Glutamatergic neuron (in vitro differentiated cells): ENCODE measurements at regions not wholly inside any gene's neighbourhood (a gene's known extent, or its start where the extent isn't known, plus 50 kb on each side); places are given as distances from the start of the nearest gene placed in this dataset.

ENCODE experiments used
- DNase-seq: peaks from one replicate; pipeline ENCODE4 v3.0.0; 2022
- H3K27ac Mint-ChIP-seq: one replicate; pipeline ENCODE4 v1.8.0; 2020; ENCODE audit warnings: mild to moderate bottlenecking, mixed read lengths, inconsistent platforms; ENCODE audit not compliant: unreplicated experiment
- H3K27me3 Mint-ChIP-seq: one replicate; pipeline ENCODE4 v1.8.0; 2020; ENCODE audit warnings: mild to moderate bottlenecking, moderate library complexity, mixed read lengths, inconsistent platforms; ENCODE audit not compliant: unreplicated experiment
- H3K36me3 Mint-ChIP-seq: one replicate; pipeline ENCODE4 v1.8.0; 2020; ENCODE audit warnings: mild to moderate bottlenecking, mixed read lengths, inconsistent platforms; ENCODE audit not compliant: unreplicated experiment
- H3K4me1 Mint-ChIP-seq: one replicate; pipeline ENCODE4 v1.8.0; 2020; ENCODE audit warnings: mild to moderate bottlenecking, low read depth, mixed read lengths, inconsistent platforms; ENCODE audit not compliant: unreplicated experiment
- H3K4me3 Mint-ChIP-seq: one replicate; pipeline ENCODE4 v1.8.0; 2020; ENCODE audit warnings: mild to moderate bottlenecking, mixed read lengths, inconsistent platforms; ENCODE audit not compliant: unreplicated experiment
- H3K9me3 Mint-ChIP-seq: one replicate; pipeline ENCODE4 v1.8.0; 2020; ENCODE audit warnings: mild to moderate bottlenecking, moderate library complexity, mixed read lengths, inconsistent platforms; ENCODE audit not compliant: unreplicated experiment
- TF ChIP-seq, protein P1 (sequence below): fragments of 200-600 bp; sonication (generic); IDR thresholded peaks from one replicate; pipeline ENCODE4 v1.5.0; 2021; ENCODE audit not compliant: partially characterized antibody, unreplicated experiment

DNA sequence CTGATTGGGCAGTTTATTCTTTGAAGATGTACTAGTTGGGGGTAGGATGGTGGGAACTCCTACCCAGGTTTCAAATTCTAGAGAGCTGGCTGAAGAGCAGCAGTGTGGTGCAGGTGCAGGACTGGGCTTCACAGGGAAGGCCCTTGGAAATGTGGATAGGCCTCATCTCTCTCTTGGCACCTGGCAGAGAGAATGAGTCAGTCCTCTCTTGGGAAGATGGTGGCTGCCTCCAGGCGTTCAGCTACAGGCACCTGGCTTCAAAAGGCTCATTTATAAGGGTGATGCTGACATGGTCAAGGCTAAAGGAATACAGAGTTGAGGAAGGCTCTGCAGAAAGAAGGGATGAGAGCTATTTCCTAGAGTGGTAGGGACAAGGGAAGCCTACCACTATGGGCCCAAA, 179.7 kb upstream of the VASH1 start:
- no peak overlapping the region for H3K4me3 Mint-ChIP-seq
- no peaks in the 10 kb centered on the region for H3K4me1 Mint-ChIP-seq
- peaks cover 4% of the 10 kb centered on the region for H3K9me3 Mint-ChIP-seq
- TF ChIP-seq, protein P1, sequence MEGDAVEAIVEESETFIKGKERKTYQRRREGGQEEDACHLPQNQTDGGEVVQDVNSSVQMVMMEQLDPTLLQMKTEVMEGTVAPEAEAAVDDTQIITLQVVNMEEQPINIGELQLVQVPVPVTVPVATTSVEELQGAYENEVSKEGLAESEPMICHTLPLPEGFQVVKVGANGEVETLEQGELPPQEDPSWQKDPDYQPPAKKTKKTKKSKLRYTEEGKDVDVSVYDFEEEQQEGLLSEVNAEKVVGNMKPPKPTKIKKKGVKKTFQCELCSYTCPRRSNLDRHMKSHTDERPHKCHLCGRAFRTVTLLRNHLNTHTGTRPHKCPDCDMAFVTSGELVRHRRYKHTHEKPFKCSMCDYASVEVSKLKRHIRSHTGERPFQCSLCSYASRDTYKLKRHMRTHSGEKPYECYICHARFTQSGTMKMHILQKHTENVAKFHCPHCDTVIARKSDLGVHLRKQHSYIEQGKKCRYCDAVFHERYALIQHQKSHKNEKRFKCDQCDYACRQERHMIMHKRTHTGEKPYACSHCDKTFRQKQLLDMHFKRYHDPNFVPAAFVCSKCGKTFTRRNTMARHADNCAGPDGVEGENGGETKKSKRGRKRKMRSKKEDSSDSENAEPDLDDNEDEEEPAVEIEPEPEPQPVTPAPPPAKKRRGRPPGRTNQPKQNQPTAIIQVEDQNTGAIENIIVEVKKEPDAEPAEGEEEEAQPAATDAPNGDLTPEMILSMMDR: no peak
- H3K36me3 Mint-ChIP-seq: peaks cover 11% of the 10 kb centered on the region
- DNase-seq: no peak
- H3K27ac Mint-ChIP-seq: no peak overlapping the region
- H3K27me3 Mint-ChIP-seq: peaks cover 1% of the 10 kb centered on the region

DNA sequence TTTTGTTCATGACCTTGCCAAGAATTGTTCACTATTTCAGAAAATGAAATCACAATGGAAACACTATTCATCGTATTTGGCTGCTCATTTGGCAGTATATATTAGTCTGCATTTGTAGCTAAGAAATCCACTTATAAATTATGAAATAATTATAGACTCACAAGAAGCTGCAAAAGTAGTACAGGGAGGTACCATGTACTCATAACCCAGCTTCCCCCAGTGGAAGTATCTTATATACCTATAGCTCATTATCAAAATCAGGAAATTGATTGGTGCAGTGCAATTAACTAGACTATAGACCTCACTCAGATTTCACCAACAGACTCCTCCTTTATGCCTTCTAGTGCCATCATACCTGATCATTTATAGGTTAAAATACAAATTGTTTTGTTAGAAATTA, 178.8 kb upstream of the VASH1 start:
- no peak overlapping the region for H3K27ac Mint-ChIP-seq
- H3K9me3 Mint-ChIP-seq: peaks cover 2% of the 10 kb centered on the region
- H3K36me3 Mint-ChIP-seq: peaks cover 8% of the 10 kb centered on the region
- H3K4me3 Mint-ChIP-seq: no peak overlapping the region
- TF ChIP-seq, protein P1: no peak
- no peaks in the 10 kb centered on the region for H3K4me1 Mint-ChIP-seq
- DNase-seq: no peak
- peaks cover 1% of the 10 kb centered on the region for H3K27me3 Mint-ChIP-seq

DNA sequence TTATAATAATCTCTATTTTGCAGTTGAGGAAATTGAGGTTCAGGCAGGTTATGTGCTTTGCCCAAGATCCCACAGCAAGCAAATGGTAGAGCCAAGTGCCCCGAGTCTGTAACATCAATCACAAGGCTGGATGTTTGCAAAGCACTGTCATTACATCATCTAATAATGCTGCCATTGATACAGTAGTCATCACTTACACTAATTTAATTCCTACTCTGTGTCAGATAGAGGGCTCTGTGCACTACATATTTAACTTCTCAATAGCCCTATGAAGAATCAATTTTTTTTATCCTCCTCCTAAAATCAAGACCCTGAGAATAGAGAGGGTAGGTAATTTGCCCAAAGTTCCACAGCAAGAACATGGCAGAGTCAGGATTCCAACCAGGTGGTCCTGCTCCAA, 178.1 kb upstream of the VASH1 start:
- DNase-seq: no peak
- TF ChIP-seq, protein P1: no peak
- peaks cover 5% of the 10 kb centered on the region for H3K36me3 Mint-ChIP-seq
- H3K27me3 Mint-ChIP-seq: peaks cover 1% of the 10 kb centered on the region
- H3K9me3 Mint-ChIP-seq: peaks cover 2% of the 10 kb centered on the region
- H3K4me1 Mint-ChIP-seq: no peaks in the 10 kb centered on the region
- H3K4me3 Mint-ChIP-seq: no peak overlapping the region
- no peak overlapping the region for H3K27ac Mint-ChIP-seq

DNA sequence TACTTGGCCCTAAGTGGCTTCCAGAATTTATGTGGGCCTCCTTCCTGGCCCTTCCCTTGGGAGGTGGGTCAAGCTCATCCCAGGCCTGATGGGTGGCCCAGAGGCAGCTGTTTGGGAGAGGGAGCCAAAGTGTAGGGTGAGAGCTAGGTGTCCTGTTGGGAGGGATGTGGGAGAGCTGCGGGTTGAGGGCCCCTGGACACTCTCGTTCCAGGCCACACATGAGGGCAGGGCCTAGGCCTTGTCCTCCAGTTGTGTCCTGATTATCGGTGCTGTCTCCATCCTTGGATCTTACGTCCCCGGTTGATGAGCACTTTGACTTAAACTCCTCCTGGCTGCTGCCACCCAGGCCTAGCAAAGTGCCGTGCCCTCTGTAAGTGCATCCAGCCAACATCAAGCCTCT, 177.5 kb upstream of the VASH1 start:
- TF ChIP-seq, protein P1: no peak
- H3K4me1 Mint-ChIP-seq: no peaks in the 10 kb centered on the region

DNA sequence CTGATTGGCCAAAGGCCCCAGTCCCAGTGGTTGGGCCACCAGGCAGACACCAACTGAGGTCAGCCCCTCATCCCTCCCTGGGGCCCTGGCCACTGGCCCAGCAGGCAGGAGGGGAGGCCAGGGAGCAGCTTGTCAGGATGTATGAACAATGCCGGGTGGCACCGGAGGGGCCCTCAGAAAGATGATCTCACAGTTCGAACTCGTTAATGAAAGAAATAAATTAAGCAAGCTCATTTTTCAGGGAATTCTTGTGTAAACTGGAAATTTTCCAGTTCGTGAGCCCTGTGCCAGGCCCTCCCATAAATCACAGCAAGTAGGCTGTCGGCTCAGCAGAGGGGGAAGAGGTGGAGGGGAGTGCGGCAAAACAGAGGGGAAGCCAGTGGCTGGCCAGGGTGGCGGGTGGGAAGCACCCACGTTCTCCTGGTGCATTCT, 177.0 kb upstream of the VASH1 start:
- Mint-ChIP-seq H3K36me3 (peaks cover 5% of the 10 kb centered on the region), H3K9me3 (peaks cover 2% of the 10 kb centered on the region), H3K27ac (no peak overlapping the region), H3K4me1 (no peaks in the 10 kb centered on the region), H3K27me3 (peaks cover 1% of the 10 kb centered on the region), H3K4me3 (no peak overlapping the region)
- DNase-seq: no peak
- TF ChIP-seq, protein P1: no peak

More for the DNA sequence above, 177.5 kb upstream of the VASH1 start:
- peaks cover 1% of the 10 kb centered on the region for H3K27me3 Mint-ChIP-seq
- no peak overlapping the region for H3K27ac Mint-ChIP-seq
- peaks cover 5% of the 10 kb centered on the region for H3K36me3 Mint-ChIP-seq
- no peak overlapping the region for H3K4me3 Mint-ChIP-seq
- peaks cover 2% of the 10 kb centered on the region for H3K9me3 Mint-ChIP-seq
- no peak for DNase-seq
